GM19468 (cell line): ENCODE measurements at regions not wholly inside any gene's neighbourhood (a gene's known extent, or its start where the extent isn't known, plus 50 kb on each side); places are given as distances from the start of the nearest gene placed in this dataset.
"Not testable (repeated sequence)": the region's sequence is repeated elsewhere in the genome, so short reads cannot be mapped to it uniquely, and the experiment has no call there.

Source experiments
- ATAC-seq: cut with Tn5 transposase; IDR thresholded peaks from one replicate; pipeline ENCODE4 v1.9.1; 2021; ENCODE audit warnings: mild to moderate bottlenecking, moderate library complexity, moderate number of reproducible peaks; ENCODE audit not compliant: unreplicated experiment; ENCODE audit errors: extremely low read depth

DNA sequence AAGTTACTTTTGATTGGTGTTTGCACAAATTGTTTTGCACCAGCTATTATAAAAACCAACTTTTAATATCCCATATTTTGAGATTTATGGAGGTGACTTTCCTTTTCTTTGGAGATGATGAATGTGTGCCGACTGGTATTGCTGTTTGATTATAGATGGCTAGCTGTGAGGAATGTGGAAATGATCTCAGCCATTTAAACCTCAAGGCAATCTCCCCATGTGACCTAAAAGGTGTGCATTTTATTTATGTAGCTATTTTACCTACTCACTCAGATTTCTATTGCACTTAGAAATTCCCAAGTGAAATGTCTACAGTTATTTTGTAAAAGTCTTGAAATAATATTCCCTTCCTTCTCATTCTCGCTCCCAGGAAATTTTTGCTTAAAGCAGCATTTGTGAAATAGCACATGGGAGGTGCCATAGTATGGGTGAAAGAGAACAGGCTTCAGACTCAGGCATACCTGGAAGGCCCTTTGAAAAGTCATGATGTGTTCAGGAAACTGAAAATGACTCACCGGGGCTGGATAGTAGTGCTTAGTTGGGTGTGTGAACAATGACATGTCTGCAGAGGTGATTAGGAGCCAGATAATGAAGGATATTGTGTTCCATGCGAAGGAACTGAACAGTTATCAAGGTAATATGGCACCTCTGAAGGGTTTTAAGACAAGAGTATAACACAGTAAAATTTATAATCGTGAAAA, 247.6 kb downstream of the CBLL2 start:
- no peak for ATAC-seq

DNA sequence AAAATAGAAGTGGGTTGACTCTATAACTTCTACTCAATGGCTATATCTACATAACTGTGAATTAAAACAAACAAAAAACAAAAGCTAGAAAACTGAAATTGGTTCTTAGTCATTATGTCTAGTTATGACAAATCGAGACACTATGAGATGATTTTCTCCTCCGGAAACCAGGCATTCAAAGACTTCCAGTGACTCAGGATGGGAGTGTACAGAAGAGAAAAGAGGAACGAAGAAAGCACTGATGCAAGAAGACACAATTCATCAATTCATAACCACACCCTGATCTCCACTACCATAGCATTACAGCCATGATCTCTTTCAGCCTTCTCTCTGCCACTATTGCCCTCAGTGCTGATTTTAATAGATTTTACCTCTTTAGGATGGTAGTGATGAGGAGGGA, 253.6 kb downstream of the CBLL2 start:
- peak; percentile 97 for ATAC-seq

DNA sequence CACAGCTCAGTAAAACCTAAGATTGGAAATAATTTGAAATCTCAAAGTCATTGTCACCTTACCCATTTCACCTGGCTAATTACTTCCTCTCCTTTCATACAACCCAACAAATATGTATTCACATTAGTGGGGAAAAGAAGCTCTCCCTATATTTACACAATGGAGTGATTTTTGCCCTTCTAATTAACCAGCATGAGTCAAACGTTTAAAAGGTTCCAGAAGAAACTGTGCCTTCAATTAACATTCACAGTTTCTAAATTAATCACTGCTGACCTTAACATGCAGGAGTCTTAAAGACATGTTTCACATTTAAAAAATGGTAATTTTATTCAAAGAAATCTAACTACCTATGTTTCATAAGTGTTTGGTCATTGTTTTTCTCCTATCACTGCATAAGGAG, 254.6 kb downstream of the CBLL2 start:
- ATAC-seq: no peak

DNA sequence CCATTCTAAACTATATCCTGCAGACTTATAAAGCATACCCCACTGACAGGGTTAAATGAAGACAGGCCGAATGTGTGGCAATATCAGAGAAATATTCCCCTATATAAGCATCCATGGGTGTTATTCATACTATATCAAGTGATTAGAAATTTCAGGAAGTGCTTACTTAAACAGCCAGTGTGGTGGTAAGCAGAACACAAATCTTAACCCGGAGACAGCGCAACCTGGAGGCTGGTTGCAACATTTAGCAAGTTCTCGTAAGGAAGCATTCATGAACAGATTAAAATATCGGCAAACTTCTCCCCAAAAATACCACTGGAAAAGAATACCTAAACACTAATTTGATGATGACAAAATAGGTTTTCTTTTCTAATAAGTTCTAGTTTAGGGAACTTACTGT, 261.2 kb downstream of the CBLL2 start:
- no peak for ATAC-seq

DNA sequence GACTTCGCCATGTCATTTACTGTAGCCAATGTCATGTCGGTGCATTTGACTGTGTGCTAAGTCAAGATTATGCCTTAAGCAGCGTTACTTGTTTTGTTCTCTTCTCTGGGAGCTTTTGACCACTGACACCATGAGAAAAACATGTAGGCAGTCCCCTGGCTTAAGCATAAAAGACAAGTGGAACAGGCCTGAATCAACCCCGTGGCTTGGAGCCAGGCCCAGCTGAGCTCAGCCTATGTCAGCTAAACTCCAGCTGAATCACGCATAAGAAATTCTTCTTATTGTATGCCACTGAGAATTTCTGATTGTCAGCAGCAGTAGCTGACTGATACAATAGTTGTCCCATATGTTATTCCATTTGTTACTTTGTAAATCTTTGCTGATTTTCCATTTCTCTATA, 261.9 kb downstream of the CBLL2 start:
- no peak for ATAC-seq

DNA sequence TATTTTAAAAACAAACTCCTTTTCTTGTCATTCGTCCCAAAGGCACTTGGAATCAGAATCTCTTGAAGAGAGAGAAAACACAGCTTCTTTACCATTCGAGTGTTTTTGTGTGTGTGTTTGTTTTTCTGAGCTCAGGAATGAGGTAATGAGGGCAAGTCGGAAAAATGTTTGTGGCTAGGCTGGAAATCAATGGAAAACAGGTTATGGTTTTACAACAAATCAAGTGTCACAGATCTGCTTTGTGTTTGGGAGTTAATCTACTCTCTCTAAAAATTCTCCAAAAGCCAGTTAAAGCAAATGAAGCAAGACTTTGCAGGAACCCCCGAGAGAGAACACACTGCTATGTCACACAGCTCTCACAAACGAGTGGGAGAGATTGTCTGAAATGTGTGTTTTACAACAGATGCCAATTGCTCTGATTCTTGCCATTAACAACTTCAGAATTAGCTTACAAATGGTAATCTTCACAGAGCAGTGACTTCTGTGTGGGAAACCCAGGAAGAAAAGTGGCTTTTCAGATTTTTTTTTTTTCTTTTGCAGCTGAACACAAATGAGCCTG, 264.1 kb downstream of the CBLL2 start:
- ATAC-seq: no peak

DNA sequence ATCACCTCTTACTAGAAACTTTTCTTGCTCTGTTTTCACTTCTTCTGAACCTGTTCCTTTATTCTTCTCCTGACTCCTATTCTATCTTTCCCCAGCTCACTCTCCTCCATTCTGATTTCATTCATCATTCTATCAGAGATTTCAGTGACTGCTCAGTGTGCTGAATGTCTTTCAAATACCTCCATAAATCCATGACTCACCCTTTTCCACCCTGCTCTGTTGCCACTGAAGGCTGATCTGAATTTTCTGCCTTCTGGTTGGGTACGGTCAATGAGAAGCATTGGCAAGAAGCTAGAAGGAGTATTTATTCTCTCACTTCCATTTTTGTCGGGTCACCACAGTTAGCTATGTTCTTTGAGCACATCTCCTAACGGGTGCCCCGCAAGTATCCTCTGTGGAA, 265.9 kb downstream of the CBLL2 start:
- no peak for ATAC-seq

DNA sequence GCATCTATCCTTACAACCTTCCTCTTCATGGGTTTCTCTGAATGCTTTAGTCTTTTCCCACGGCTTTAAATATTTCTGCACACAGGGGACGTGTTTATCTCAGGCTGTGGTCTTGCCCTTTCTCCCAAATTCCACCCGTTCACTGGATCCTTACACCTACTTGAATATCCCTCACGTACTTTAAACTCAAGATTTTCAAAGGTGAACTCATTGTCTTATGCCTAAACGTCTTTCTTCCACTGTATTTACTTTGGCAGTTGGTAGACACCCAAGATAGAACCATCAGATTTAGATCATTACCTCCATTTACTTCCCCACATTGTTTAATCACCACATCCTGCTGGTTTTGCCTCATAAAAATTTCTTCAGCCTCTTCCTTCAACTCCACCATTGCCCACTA, 269.2 kb downstream of the CBLL2 start:
- no peak for ATAC-seq

DNA sequence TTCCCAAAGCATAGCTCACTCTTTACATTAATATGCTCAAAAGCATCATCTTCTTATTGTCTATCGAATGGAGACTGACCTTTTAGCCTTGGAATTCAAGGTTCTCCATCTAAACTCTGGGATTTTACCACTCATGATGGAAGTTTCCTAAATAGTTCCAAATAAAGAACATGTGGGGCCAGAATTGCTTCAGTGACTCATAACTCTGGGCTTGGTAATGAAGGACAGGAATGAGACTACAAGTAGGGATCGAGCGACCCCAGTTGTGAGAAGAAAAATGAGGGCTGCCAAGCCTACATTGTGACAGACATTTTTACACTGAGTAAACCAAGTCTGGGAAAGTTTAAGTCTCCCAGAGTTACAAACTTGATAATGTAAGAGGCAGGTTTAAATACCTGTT, 269.9 kb downstream of the CBLL2 start:
- no peak for ATAC-seq

DNA sequence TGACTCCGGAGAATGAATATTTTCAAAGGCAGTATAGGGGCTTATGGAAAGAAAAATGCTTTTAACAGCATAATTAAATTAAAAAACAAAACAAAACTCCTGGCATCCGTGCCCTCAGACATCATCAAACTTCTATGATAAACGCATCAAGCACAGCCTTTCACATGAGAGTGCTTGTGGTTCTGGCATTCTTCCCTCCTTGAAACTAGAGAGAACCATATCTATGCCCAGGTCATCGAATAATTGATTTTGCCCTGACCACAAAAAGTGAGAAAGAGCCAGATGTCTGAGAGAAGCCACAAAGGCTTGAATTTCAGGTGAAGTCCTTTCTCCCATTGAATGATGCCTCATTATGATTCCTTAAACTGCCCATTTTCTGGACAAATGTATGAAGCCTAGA, 286.8 kb downstream of the CBLL2 start:
- no peak for ATAC-seq

DNA sequence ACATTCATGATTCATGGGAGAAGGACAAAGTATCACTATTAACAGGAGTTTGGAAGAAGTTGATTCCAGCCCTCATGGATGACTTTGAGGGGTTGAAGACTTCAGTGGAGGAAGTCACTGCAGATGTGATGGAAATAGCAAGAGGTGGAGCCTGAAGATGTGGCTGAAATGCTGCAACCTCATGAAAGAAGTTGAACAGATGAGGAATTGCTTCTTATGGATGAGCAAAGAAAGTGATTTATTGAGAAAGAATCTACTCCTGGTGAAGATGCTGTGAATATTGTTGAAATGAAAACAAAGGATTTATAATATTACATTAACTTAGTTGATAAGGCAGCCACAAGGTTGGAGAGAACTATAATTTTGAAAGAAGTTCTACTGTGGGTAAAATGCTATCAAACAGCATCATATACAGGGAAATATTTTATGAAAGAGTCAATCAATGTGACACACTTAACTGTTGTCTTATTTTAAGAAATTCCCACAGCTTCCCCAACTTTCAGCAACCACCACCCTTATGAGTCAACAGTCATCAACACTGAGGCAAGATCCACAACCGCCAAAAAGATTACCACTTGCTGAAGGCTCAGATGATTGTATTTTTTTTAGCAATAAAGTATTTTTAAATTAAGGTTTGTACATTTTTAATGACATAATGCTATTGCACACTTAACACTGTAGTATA, 302.6 kb downstream of the CBLL2 start:
- no peak for ATAC-seq

DNA sequence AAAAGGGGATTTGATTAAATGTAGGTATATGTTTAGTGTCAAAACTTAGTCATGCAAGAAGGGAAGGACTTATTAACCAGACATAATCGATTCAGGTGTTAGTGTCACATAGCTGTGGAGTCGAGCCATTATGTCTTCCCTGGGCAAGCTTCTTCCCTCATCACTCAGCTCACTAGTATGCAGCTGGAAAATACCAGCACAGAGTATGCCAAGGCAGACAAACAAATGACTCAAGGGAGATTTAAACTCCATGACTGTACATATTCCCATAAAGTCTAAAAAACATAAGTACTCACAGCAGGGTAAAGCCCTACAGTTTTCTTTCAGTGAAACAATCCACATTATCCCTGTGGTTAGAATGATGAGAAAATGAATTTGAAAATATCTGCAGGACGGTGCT, 304.5 kb downstream of the CBLL2 start:
- no peak for ATAC-seq

DNA sequence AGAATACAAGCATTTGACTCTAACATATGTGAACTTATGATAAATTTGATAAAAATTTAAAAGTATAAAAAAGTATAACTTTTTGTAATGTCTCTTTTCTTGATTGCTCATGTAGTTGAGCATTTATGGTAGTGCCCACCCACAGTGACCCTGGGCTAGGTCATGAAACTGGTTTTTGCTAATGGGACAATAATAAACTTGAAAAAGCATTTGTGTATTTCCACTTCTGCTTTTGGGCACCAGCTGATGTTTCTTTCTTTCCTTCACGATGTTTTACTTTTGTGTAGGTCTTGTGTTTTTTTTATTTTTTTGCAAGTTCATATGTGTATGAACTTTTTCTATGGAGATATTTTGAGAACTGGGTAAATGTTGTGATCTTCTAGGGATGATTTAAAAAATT, 313.1 kb downstream of the CBLL2 start:
- ATAC-seq: peak; percentile 76

DNA sequence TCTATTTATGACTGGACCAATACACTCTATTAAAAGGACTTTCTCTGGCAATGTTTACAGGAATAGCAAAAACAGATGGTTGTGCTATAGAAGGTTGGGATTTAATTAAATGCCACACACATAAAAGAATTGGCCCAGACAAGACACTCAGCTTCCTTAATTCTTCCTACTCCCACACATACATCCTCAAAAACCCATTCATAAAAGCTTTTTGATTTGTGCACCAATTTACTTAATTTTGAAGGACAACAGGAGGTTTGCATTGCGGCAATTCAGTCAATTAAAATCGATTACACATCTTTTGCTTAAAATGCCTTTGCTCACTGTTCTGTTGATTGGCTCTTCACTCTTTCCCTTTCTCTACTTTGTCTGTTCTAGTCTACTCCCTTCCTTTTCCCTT, 317.1 kb downstream of the CBLL2 start:
- ATAC-seq: no peak

DNA sequence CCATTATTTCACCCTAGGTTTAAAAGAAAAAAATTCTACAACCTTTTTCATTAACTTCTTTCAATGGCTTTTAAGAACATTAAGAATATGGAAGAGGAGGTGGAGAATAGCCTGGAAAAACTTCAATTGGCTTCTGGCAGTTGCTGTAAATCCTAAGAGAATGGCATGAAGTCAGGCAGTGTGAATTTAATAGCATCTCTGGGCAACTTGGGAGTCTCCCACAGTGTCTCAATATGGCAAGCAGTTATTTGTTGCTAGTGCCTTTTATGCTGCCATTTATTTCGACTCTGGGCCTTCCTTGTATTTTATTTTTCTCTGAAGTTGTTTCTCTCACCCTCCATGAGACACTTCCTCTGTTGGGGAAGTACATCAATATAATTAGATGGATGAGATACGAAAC, 322.1 kb downstream of the CBLL2 start:
- no peak for ATAC-seq

DNA sequence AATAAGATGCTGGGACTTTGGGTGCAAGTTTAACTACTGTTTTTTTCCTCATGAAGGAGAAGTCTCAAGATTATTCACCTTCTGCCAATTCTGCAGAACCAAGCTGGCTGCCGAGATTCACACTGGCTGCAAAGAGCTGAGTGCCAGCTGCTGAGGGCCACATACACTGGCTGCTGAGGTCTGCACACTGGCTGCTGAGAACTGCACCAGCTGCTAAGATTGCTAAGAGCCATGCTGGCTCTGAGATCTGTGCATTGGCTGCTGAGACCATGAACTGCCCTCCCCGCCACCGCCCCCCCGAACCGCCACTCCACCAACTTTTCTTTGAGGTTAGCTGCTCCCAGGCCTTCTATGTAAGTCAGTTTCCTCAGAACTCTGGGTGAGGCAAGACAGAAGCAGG, 330.3 kb downstream of the CBLL2 start:
- no peak for ATAC-seq

DNA sequence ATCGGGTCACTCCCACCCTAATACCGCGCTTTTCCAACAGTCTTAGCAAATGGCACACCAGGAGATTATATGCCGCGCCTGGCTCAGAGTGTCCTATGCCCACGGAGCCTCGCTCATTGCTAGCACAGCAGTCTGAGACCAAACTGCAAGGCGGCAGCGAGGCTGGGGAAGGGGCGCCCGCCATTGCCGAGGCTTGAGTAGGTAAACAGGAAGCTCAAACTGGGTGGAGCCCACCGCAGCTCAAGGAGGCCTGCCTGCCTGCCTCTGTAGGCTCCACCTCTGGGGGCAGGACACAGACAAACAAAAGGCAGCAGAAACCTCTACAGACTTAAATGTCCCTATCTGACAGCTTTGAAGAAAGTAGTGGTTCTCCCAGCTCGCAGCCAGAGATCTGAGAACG, 336.7 kb downstream of the CBLL2 start:
- ATAC-seq: not testable (repeated sequence)

DNA sequence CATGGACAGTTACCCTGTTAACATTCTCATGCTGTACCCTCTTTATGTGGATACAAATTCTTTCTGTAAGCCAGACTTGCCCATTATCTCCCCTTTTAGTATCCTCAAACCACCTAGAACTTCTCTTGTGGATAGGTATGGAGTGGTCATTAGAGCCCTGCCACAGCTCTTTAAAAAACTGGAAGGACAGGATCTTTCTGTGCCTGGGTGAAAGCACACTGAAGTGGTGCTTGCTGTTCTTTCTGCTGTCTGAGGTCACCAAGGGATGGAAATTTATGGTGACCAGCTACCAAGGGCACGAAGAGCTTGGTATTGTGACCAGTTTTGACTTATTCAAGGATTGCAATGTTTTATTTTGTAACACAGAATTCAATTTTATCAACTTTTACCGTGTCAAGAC, 344.2 kb downstream of the CBLL2 start:
- ATAC-seq: no peak

DNA sequence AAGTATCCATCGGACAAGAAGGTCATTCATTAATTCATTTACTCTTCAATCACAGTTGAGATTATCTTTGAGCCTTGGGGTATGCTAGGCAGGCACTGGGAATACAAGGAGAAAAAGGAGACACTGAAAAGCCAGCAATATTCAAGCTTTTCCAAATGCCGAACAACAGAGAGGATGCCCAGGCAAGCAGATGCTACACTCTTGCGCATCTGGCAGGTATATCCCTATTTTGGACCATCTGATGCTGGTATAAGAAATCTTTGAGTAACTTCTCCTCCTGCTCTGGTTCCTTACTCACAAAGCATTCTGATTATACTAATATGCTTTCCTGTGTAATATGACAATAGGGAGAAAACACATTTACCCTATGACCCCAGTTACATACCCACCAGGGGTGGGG, 354.9 kb downstream of the CBLL2 start:
- ATAC-seq: no peak

DNA sequence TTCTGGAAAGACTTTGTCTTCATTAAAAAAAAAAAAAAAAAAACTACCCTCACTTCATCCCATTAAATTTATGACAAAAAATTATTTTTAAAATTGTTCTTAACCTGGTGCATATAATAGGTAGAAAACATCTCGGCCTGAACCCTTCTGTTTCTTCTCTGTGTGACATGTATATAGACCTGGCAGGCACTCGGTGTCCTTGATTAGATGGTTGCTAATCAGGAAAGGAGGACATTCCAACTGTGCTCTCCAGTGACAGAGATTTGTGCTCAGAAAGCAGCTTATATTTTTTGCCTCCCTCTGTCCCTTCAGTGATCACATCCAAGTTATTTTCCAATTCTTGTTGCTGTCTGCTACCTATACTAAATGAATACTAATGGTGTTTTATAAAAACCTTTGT, 355.6 kb downstream of the CBLL2 start:
- no peak for ATAC-seq

DNA sequence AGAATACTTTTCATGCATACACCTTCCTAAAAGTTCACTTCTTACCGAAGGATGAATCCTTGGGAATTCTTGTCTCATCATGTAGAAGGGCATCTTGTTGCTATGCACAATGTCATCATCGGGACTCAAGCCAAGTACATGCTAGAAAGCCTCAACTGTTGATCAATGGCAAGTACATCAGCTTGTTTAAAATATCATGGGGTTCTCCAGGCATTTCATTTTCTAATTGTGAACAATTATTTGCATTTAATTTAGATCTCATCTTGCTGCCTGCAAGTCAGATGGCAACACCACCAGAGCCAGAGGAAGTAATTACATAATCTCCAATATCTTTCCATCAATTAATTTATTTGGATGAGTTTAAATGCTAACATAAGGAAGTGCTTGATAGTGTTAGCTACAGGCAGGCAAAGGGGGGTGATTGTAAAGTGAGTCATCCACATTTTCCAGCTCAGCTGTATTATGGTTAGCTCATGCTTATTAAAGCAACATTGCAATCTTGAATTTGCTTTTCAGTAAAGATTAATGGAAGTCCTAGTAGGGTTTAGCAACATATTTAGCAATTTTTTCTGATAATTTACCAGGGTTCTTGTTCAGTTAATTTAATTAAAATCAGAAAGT, 356.5 kb downstream of the CBLL2 start:
- ATAC-seq: no peak
